ENCODE measurements at regions not wholly inside any gene's neighbourhood (a gene's known extent, or its start where the extent isn't known, plus 50 kb on each side); places are given as distances from the start of the nearest gene placed in this dataset.

- TF ChIP-seq ZBTB3 (CRISPR knock-in tag; IDR thresholded peaks at IDR 0.05; ENCODE audit: borderline replicate concordance, low read depth) (no peak), FOXP1 (IDR thresholded peaks at IDR 0.05) (no peak), FOXP1 (CRISPR knock-in tag; IDR thresholded peaks at IDR 0.05) (no peak), AGO2 (optimal IDR thresholded peaks at IDR 0.05; ENCODE audit: low read depth, low read length) (no peak), ZNF563 (CRISPR knock-in tag; IDR thresholded peaks at IDR 0.05) (no peak), FOSL2 (CRISPR knock-in tag; IDR thresholded peaks at IDR 0.05) (peak; percentile 18; the same call in 1 of the 2 replicates), ZNF749 (CRISPR knock-in tag; IDR thresholded peaks at IDR 0.05; ENCODE audit: borderline replicate concordance) (no peak)
- Histone ChIP-seq H3K27ac (ENCODE audit: extremely low read length, insufficient read depth, low read length) (no peak overlapping the region), H3K4me1 (ENCODE audit: insufficient read depth, low read length) (peaks cover 33% of the 10 kb centered on the region), H3K36me3 (replicated peaks in 1 of 2; ENCODE audit: control insufficient read depth in 1 of 2, insufficient read depth in 2 of 2, low read length in 2 of 2) (no peaks in the 10 kb centered on the region), H3K9ac (ENCODE audit: insufficient read depth, low read depth, low read length) (no peak overlapping the region), H3K79me2 (ENCODE audit: insufficient read depth, low read length) (no peaks in the 10 kb centered on the region), H3K4me3 (replicated peaks in 1 of 3; ENCODE audit: insufficient read depth in 1 of 3, low read depth in 2 of 3, low read length in 3 of 3) (no peak overlapping the region), H2AFZ (ENCODE audit: low read length) (no peak overlapping the region), H3K4me2 (ENCODE audit: low read depth, low read length) (peak overlapping the region; percentile 44; the same call in 1 of the 2 replicates), H4K20me1 (ENCODE audit: insufficient read depth, low read length) (no peaks in the 10 kb centered on the region), H3K9me3 (ENCODE audit: low read length) (no peaks in the 10 kb centered on the region), H3K27me3 (ENCODE audit: control insufficient read depth in 1 of 2, insufficient read depth in 2 of 2, low read length in 2 of 2) (peaks cover 0 to 14% of the 10 kb centered on the region in 2 experiments; a peak in 3 of 5 replicates)
- in situ Hi-C loops (cut with HindIII; ENCODE audit: extremely low pct_ligation_motif_present, low pct_unique_long_range_greater_than_20kb) = no loop called here
- ChIA-PET CTCF (ENCODE audit: low intra/inter-chr PET ratio, low total read pairs) (no interaction called here), POLR2A (no interaction called here)
- intact Hi-C loops (cut with micrococcal nuclease; ENCODE audit: unreplicated experiment) = no loop called here
- DNase-seq (ENCODE audit: low spot score) (peak; percentile 25), ATAC-seq (no peak), FAIRE-seq (no peak)
- BruUV-seq (replicated peaks) = no TSS peak
- WGBS (ENCODE audit: low lambda C conversion rate) = 17% methylated on average over 11 of the region's 11 CpGs
Observed at GRCh38 chr9:108478431-108479332, 377.1 kb downstream of the ACTL7B start.

- Histone ChIP-seq H4K20me1 (ENCODE audit: insufficient read depth, low read length) (no peaks in the 10 kb centered on the region), H3K36me3 (replicated peaks in 1 of 2; ENCODE audit: control insufficient read depth in 1 of 2, insufficient read depth in 2 of 2, low read length in 2 of 2) (no peaks in the 10 kb centered on the region), H3K27ac (ENCODE audit: extremely low read length, insufficient read depth, low read length) (no peak overlapping the region), H3K4me1 (ENCODE audit: insufficient read depth, low read length) (peaks cover 44% of the 10 kb centered on the region), H3K79me2 (ENCODE audit: insufficient read depth, low read length) (no peaks in the 10 kb centered on the region), H2AFZ (ENCODE audit: low read length) (no peak overlapping the region), H3K27me3 (ENCODE audit: control insufficient read depth in 1 of 2, insufficient read depth in 2 of 2, low read length in 2 of 2) (peaks cover 0 to 20% of the 10 kb centered on the region in 2 experiments; a peak in 3 of 5 replicates), H3K4me3 (replicated peaks in 1 of 3; ENCODE audit: insufficient read depth in 1 of 3, low read depth in 2 of 3, low read length in 3 of 3) (no peak overlapping the region), H3K4me2 (ENCODE audit: low read depth, low read length) (no peak overlapping the region), H3K9me3 (ENCODE audit: low read length) (no peaks in the 10 kb centered on the region), H3K9ac (ENCODE audit: insufficient read depth, low read depth, low read length) (no peak overlapping the region)
- ChIA-PET POLR2A (no interaction called here), CTCF (ENCODE audit: low intra/inter-chr PET ratio, low total read pairs) (no interaction called here)
- in situ Hi-C loops (cut with HindIII; ENCODE audit: extremely low pct_ligation_motif_present, low pct_unique_long_range_greater_than_20kb) = no loop called here
- WGBS (ENCODE audit: low lambda C conversion rate) = 37% methylated on average over 6 of the region's 6 CpGs
- BruUV-seq (replicated peaks) = no TSS peak
- ATAC-seq (no peak), FAIRE-seq (no peak), DNase-seq (ENCODE audit: low spot score) (peak; percentile 32)
- intact Hi-C loops (cut with micrococcal nuclease; ENCODE audit: unreplicated experiment) = no loop called here
- no peak for TF ChIP-seq TCF12 (IDR thresholded peaks at IDR 0.05)
- no peak for TF ChIP-seq TCF12 (CRISPR knock-in tag; IDR thresholded peaks at IDR 0.05)
- peak; percentile 16; the same call in 1 of the 2 replicates for TF ChIP-seq CEBPB (IDR thresholded peaks at IDR 0.05; ENCODE audit: borderline replicate concordance, low read depth, low read length)
Observed at GRCh38 chr9:108477529-108478006, 378.2 kb downstream of the ACTL7B start.

Measured in HepG2 (cell line).